ENCODE measurements at regions not wholly inside any gene's neighbourhood (a gene's known extent, or its start where the extent isn't known, plus 50 kb on each side); places are given as distances from the start of the nearest gene placed in this dataset.

GRCh38 chr22:47573141-47573540 lies 810.7 kb downstream of the TBC1D22A start:
- Histone ChIP-seq H3K27ac (ENCODE audit: low read depth, low read length) (no peak overlapping the region), H3K9me2 (ENCODE audit: insufficient read depth) (no peaks in the 10 kb centered on the region), H3K79me2 (ENCODE audit: insufficient read depth, low read length) (no peaks in the 10 kb centered on the region), H3K27me3 (ENCODE audit: insufficient read depth, low read length) (no peaks in the 10 kb centered on the region), H3K36me3 (ENCODE audit: control insufficient read depth in 1 of 2, insufficient read depth in 2 of 2, low read length in 2 of 2) (no peaks in the 10 kb centered on the region), H2AFZ (ENCODE audit: low read depth, low read length, poor library complexity, severe bottlenecking) (no peak overlapping the region), H4K20me1 (ENCODE audit: insufficient read depth) (no peaks in the 10 kb centered on the region), H3K9me3 (ENCODE audit: control insufficient read depth in 1 of 2, insufficient read depth in 1 of 2, low read depth in 1 of 2, low read length in 2 of 2) (no peaks in the 10 kb centered on the region), H3K4me2 (ENCODE audit: low read length) (no peak overlapping the region), H3K4me3 (replicated peaks in 1 of 2; ENCODE audit: low read depth in 1 of 2, low read length in 2 of 2) (no peak overlapping the region), H3K9ac (ENCODE audit: low read length) (no peak overlapping the region), H3K4me1 (ENCODE audit: control insufficient read depth in 1 of 2, insufficient read depth in 2 of 2, low read length in 2 of 2) (no peaks in the 10 kb centered on the region)
- no TSS peak for BruUV-seq (replicated peaks)
- ATAC-seq (no peak), DNase-seq (ENCODE audit: low read depth, low spot score) (no peak)
- CTCF ChIA-PET: no interaction called here
- POLR2A ChIA-PET: no interaction called here
- RAD21 ChIA-PET (ENCODE audit: low non-redundant PET in 1 of 2, low total read pairs in 2 of 2, uncharacterized antibody in 2 of 2, unreplicated experiment in 2 of 2): no interaction called here
- intact Hi-C loops (cut with micrococcal nuclease): no loop called here
- no peak for TF ChIP-seq ZNF274 (IDR thresholded peaks at IDR 0.05; ENCODE audit: low read depth, low read length)
- no peak for TF ChIP-seq ZFX (IDR thresholded peaks at IDR 0.05)
- no peak for TF ChIP-seq POLR2AphosphoS5 (IDR thresholded peaks at IDR 0.05; ENCODE audit: low read depth, low read length)
- TF ChIP-seq CEBPB (IDR thresholded peaks at IDR 0.05; ENCODE audit: low read depth): no peak

DNA sequence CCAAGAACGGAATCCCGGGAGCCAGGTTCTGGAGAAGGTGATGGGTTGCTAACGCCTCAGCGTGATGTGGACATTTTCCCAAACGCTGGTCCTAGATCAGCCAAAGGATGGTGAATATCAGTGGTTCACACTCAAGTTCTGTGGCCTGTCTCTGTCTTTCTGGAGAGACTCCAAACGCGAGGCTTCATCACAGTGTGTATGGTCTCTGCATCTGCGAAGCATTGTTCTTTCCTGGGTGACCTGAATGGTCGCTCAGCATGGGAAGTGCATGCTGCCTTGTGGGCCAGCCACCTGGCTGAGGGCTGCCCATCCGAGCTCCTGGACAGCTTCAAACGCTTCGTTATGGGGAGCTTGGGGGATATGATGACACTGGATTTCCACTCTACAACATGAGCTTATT lies 810.0 kb downstream of the TBC1D22A start:
- ATAC-seq (no peak), DNase-seq (ENCODE audit: low read depth, low spot score) (no peak)
- H3K4me2 ChIP-seq (ENCODE audit: low read length): no peak overlapping the region
- no peaks in the 10 kb centered on the region for H3K79me2 ChIP-seq (ENCODE audit: insufficient read depth, low read length)
- RAD21 ChIA-PET (ENCODE audit: low non-redundant PET in 1 of 2, low total read pairs in 2 of 2, uncharacterized antibody in 2 of 2, unreplicated experiment in 2 of 2): no interaction called here
- H3K36me3 ChIP-seq (ENCODE audit: control insufficient read depth in 1 of 2, insufficient read depth in 2 of 2, low read length in 2 of 2): no peaks in the 10 kb centered on the region
- CTCF ChIA-PET: no interaction called here
- H3K27me3 ChIP-seq (ENCODE audit: insufficient read depth, low read length): no peaks in the 10 kb centered on the region
- intact Hi-C loops (cut with micrococcal nuclease): no loop called here
- BruUV-seq (replicated peaks): no TSS peak
- no peaks in the 10 kb centered on the region for H3K9me2 ChIP-seq (ENCODE audit: insufficient read depth)
- no peak overlapping the region for H3K4me3 ChIP-seq (replicated peaks in 1 of 2; ENCODE audit: low read depth in 1 of 2, low read length in 2 of 2)
- H4K20me1 ChIP-seq (ENCODE audit: insufficient read depth): no peaks in the 10 kb centered on the region
- H3K9ac ChIP-seq (ENCODE audit: low read length): no peak overlapping the region
- no peaks in the 10 kb centered on the region for H3K9me3 ChIP-seq (ENCODE audit: control insufficient read depth in 1 of 2, insufficient read depth in 1 of 2, low read depth in 1 of 2, low read length in 2 of 2)
- POLR2A ChIA-PET: no interaction called here
- TF ChIP-seq SP1 (IDR thresholded peaks at IDR 0.05; ENCODE audit: low read depth): no peak
- no peak for TF ChIP-seq TCF7L2 (IDR thresholded peaks at IDR 0.05; ENCODE audit: borderline replicate concordance, extremely low read depth, insufficient read depth, insufficient read length)
- TF ChIP-seq ZFX (IDR thresholded peaks at IDR 0.05): no peak
- no peak for TF ChIP-seq MAX (IDR thresholded peaks at IDR 0.05)
- no peak for TF ChIP-seq POLR2AphosphoS5 (IDR thresholded peaks at IDR 0.05; ENCODE audit: low read depth, low read length)
- TF ChIP-seq RAD21 (IDR thresholded peaks at IDR 0.05; ENCODE audit: low read depth): no peak
- TF ChIP-seq EZH2phosphoT487 (IDR thresholded peaks at IDR 0.05; ENCODE audit: borderline replicate concordance): no peak
- TF ChIP-seq CBX3 (IDR thresholded peaks at IDR 0.05; ENCODE audit: low read depth): no peak
- TF ChIP-seq CEBPB (IDR thresholded peaks at IDR 0.05; ENCODE audit: low read depth): no peak
- no peak for TF ChIP-seq JUND (IDR thresholded peaks at IDR 0.05)
- no peak for TF ChIP-seq FOSL1 (IDR thresholded peaks at IDR 0.05; ENCODE audit: low read depth)
- TF ChIP-seq EZH2 (IDR thresholded peaks at IDR 0.05): no peak
- TF ChIP-seq POLR2A (IDR thresholded peaks at IDR 0.05; ENCODE audit: borderline replicate concordance, extremely low read depth, insufficient read depth, insufficient read length): no peak
- no peak for TF ChIP-seq SRF (IDR thresholded peaks at IDR 0.05; ENCODE audit: low read depth)
- TF ChIP-seq, protein P1, sequence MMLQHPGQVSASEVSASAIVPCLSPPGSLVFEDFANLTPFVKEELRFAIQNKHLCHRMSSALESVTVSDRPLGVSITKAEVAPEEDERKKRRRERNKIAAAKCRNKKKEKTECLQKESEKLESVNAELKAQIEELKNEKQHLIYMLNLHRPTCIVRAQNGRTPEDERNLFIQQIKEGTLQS (IDR thresholded peaks at IDR 0.05): no peak
- TF ChIP-seq CTCF (IDR thresholded peaks at IDR 0.05 in 2 of 3, conservative IDR thresholded peaks at IDR 0.05 in 1 of 3; ENCODE audit: borderline replicate concordance in 1 of 3, insufficient read depth in 1 of 3, low read depth in 2 of 3, low read length in 2 of 3): no peak
- H2AFZ ChIP-seq (ENCODE audit: low read depth, low read length, poor library complexity, severe bottlenecking): no peak overlapping the region
- H3K27ac ChIP-seq (ENCODE audit: low read depth, low read length): no peak overlapping the region
- no peaks in the 10 kb centered on the region for H3K4me1 ChIP-seq (ENCODE audit: control insufficient read depth in 1 of 2, insufficient read depth in 2 of 2, low read length in 2 of 2)
